Left colon (tissue), 2 donors: ENCODE measurements at regions not wholly inside any gene's neighbourhood (a gene's known extent, or its start where the extent isn't known, plus 50 kb on each side); places are given as distances from the start of the nearest gene placed in this dataset.
"Not testable (repeated sequence)": the region's sequence is repeated elsewhere in the genome, so short reads cannot be mapped to it uniquely, and the experiment has no call there.

Source experiments
- ATAC-seq: fragments of 200-7000 bp; cut with Tn5 transposase; one replicate; pipeline ENCODE4 v1.9.1; 2020; ENCODE audit warnings: mild to moderate bottlenecking, moderate library complexity
- DNase-seq, 2 donors: peaks; one replicate each; pipeline ENCODE4 v3.0.0-alpha.2; 2020
- intact Hi-C, 2 donors: fragments of 100-400 bp; cut with DNase I in 1 of 2; cut with micrococcal nuclease in 1 of 2; formaldehyde crosslinking; loops; one replicate each; pipeline versions ENCODE4 v1.11.2 to v1.14.0; 2022; cut with DNase I, micrococcal nuclease
- donor health status: DM: no; HTN: no; CAD: no.
- donor health status: DM: yes; HTN: yes; CAD: no.

- intact Hi-C loops, result no loop called here
- no peak for ATAC-seq
- no peak for DNase-seq
These were observed 163.3 kb upstream of the MAMLD1 start for GRCh38 chrX:150199803-150200202.

- intact Hi-C loops, result no loop called here
- DNase-seq (no peak), ATAC-seq (no peak)
These were observed 162.8 kb upstream of the MAMLD1 start for GRCh38 chrX:150200361-150200760.

GRCh38 chrX:150200820-150201287 lies 162.3 kb upstream of the MAMLD1 start:
- ATAC-seq, result peak; percentile 14
- peak in 1 of 2 donors; percentile 49 for DNase-seq

GRCh38 chrX:150201391-150201790 lies 161.7 kb upstream of the MAMLD1 start:
- intact Hi-C loops, result no loop called here
- DNase-seq (no peak), ATAC-seq (no peak)

More at GRCh38 chrX:150200820-150201287, 162.3 kb upstream of the MAMLD1 start:
- intact Hi-C loops, result no loop called here

- intact Hi-C loops, result no loop called here
- no peak for ATAC-seq
- no peak for DNase-seq
These were observed 161.3 kb upstream of the MAMLD1 start for GRCh38 chrX:150201841-150202240.

GRCh38 chrX:150202641-150203247 lies 160.4 kb upstream of the MAMLD1 start:
- intact Hi-C loops, result no loop called here
- ATAC-seq (no peak), DNase-seq (no peak)

GRCh38 chrX:150203248-150203645 lies 159.9 kb upstream of the MAMLD1 start:
- intact Hi-C loops, result no loop called here
- DNase-seq (no peak), ATAC-seq (no peak)

GRCh38 chrX:150205011-150205410 lies 158.1 kb upstream of the MAMLD1 start:
- intact Hi-C loops, result no loop called here
- ATAC-seq (no peak), DNase-seq (no peak)

GRCh38 chrX:150207733-150208132 lies 155.4 kb upstream of the MAMLD1 start:
- intact Hi-C loops, result no loop called here
- DNase-seq (no peak), ATAC-seq (no peak)

- DNase-seq (no peak), ATAC-seq (no peak)
- intact Hi-C loops, result no loop called here
These were observed 151.1 kb upstream of the MAMLD1 start for GRCh38 chrX:150211988-150212387.

- intact Hi-C loops, result no loop called here
- ATAC-seq (no peak), DNase-seq (peak in 1 of 2 donors; percentile 14)
These were observed 150.2 kb upstream of the MAMLD1 start for GRCh38 chrX:150212672-150213480.

- ATAC-seq (no peak), DNase-seq (no peak)
- intact Hi-C loops, result no loop called here
These were observed 149.6 kb upstream of the MAMLD1 start for GRCh38 chrX:150213481-150214030.

GRCh38 chrX:150216000-150216399 lies 147.1 kb upstream of the MAMLD1 start:
- ATAC-seq, intact Hi-C loops: not testable (repeated sequence)
- DNase-seq, result peak in 1 of 2 donors; percentile 13

- ATAC-seq (no peak), DNase-seq (peak in 1 of 2 donors; percentile 5)
- intact Hi-C loops, result no loop called here
These were observed 146.4 kb upstream of the MAMLD1 start for GRCh38 chrX:150216716-150217115.

GRCh38 chrX:150217609-150218008 lies 145.5 kb upstream of the MAMLD1 start:
- DNase-seq (no peak), ATAC-seq (no peak)
- intact Hi-C loops, result no loop called here

- ATAC-seq (no peak), DNase-seq (no peak)
- intact Hi-C loops, result no loop called here
These were observed 143.5 kb upstream of the MAMLD1 start for GRCh38 chrX:150219374-150220185.

GRCh38 chrX:150223176-150224015 lies 139.7 kb upstream of the MAMLD1 start:
- DNase-seq, result no peak
- intact Hi-C loops, result no loop called here
- no peak for ATAC-seq

- no peak for ATAC-seq
- no peak for DNase-seq
- intact Hi-C loops, result no loop called here
These were observed 138.4 kb upstream of the MAMLD1 start for GRCh38 chrX:150224676-150225075.
